ACC112 (cell line): ENCODE measurements at regions not wholly inside any gene's neighbourhood (a gene's known extent, or its start where the extent isn't known, plus 50 kb on each side); places are given as distances from the start of the nearest gene placed in this dataset.

ENCODE experiments used
- H2AFZ ChIP-seq: fragments of 200-600 bp; sonication (generic); one replicate; pipeline ENCODE4 v1.6.0; 2017; ENCODE audit warnings: antibody characterized with exemption, low read length; ENCODE audit not compliant: unreplicated experiment
- H3K27ac ChIP-seq: fragments of 200-600 bp; sonication (generic); 2 replicates; pipeline ENCODE4 v1.5.1; 2014; ENCODE audit warnings: low read depth, mild to moderate bottlenecking, antibody characterized with exemption, low read length, moderate library complexity
- H3K27me3 ChIP-seq: fragments of 200-600 bp; sonication (generic); 2 replicates; pipeline ENCODE4 v1.6.1; 2014; ENCODE audit warnings: mild to moderate bottlenecking, antibody characterized with exemption, low read length, moderate library complexity, mixed read lengths; ENCODE audit not compliant: insufficient read depth
- H3K36me3 ChIP-seq: fragments of 200-600 bp; sonication (generic); 2 replicates; pipeline ENCODE4 v1.6.1; 2016; ENCODE audit warnings: mild to moderate bottlenecking, antibody characterized with exemption, low read length, moderate library complexity, mixed read lengths; ENCODE audit not compliant: insufficient read depth
- H3K4me1 ChIP-seq: fragments of 200-600 bp; sonication (generic); one replicate; pipeline ENCODE4 v1.6.1; 2016; ENCODE audit warnings: low read length, mixed read lengths; ENCODE audit not compliant: insufficient read depth, unreplicated experiment, control insufficient read depth
- H3K4me3 ChIP-seq: fragments of 200-600 bp; sonication (generic); 2 replicates; pipeline ENCODE4 v1.5.1; 2014; ENCODE audit warnings: mild to moderate bottlenecking, low read depth, low read length
- H3K79me2 ChIP-seq: fragments of 200-600 bp; sonication (generic); one replicate; pipeline ENCODE4 v1.6.0; 2016; ENCODE audit warnings: low read length; ENCODE audit not compliant: control insufficient read depth, unreplicated experiment, insufficient read depth

DNA sequence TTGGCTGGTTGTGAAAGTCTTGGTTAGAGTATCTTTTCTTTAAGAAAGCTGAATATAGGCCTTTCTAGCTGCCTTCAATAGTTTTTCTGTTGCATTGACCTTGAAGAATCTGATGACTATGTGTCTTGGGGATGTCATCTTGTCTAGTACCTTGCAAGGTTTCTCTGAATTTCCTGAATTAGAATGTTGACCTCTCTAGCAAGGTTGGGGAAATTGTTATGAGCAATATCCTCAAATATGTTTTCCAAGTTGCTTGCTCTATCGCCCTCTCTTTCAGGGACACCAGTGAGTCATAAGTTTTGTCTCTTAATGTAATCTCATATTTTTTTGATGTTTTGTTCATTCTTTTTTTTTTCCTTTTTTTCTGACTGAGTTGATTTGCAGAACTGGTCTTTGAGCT is 194.7 kb downstream of the RAB28 start:
- Histone ChIP-seq H3K27me3 (no peaks in the 10 kb centered on the region), H3K79me2 (no peaks in the 10 kb centered on the region), H3K4me1 (peaks cover 3% of the 10 kb centered on the region), H3K4me3 (no peak overlapping the region), H3K36me3 (no peaks in the 10 kb centered on the region), H3K27ac (no peak overlapping the region), H2AFZ (no peak overlapping the region)

GRCh38 chr4:13285336-13285735 is 198.8 kb downstream of the RAB28 start:
- no peak overlapping the region for H3K27ac ChIP-seq
- no peak overlapping the region for H3K4me3 ChIP-seq
- H2AFZ ChIP-seq = no peak overlapping the region
- H3K79me2 ChIP-seq = no peaks in the 10 kb centered on the region
- H3K36me3 ChIP-seq = no peaks in the 10 kb centered on the region
- no peaks in the 10 kb centered on the region for H3K27me3 ChIP-seq
- peaks cover 3% of the 10 kb centered on the region for H3K4me1 ChIP-seq

DNA sequence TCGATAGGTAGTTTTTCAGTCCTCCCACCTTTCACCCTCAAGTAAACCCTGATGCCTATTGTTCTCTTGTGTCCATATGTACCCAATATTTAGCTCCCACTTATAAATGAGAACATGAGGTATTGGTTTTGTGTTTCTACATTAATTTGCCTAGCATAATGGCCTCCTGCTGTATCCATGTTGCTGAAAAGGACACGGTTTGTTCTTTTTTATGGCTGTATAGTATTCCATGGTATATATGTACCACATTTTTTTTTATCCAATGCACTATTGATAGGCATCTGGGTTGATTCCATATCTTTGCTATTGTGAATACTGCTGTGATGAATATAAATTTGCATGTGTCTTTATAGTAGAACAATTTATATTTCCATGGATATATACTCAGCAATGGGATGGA is 199.2 kb downstream of the RAB28 start:
- no peak overlapping the region for H2AFZ ChIP-seq
- H3K27me3 ChIP-seq = no peaks in the 10 kb centered on the region
- H3K36me3 ChIP-seq = no peaks in the 10 kb centered on the region
- no peak overlapping the region for H3K4me3 ChIP-seq
- peaks cover 3% of the 10 kb centered on the region for H3K4me1 ChIP-seq
- H3K79me2 ChIP-seq = no peaks in the 10 kb centered on the region
- no peak overlapping the region for H3K27ac ChIP-seq

DNA sequence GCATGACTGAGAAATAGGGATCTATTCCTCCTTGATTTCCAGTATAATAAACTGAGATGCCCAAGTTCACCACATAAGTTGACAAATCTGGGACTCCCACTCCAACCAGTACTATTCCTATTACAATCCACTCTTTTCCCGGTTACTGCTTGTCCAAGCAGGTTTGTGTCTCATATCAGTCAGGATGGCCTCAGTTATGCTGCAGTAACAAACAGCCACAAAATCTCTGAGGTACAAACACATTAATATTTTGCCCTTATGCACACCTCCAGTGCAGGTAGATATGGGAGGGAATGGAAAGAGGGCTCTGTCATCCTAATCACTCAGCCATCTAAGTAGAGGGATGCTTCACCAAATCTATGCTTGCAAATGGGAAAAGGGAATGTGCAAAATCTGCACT is 207.8 kb downstream of the RAB28 start:
- no peak overlapping the region for H3K4me3 ChIP-seq
- H3K4me1 ChIP-seq = no peaks in the 10 kb centered on the region
- no peaks in the 10 kb centered on the region for H3K36me3 ChIP-seq
- H3K27me3 ChIP-seq = no peaks in the 10 kb centered on the region
- no peak overlapping the region for H2AFZ ChIP-seq
- H3K79me2 ChIP-seq = no peaks in the 10 kb centered on the region
- H3K27ac ChIP-seq = no peak overlapping the region

GRCh38 chr4:13268703-13269102 is 215.4 kb downstream of the RAB28 start:
- no peak overlapping the region for H3K4me3 ChIP-seq
- H3K27ac ChIP-seq = no peak overlapping the region
- no peaks in the 10 kb centered on the region for H3K27me3 ChIP-seq

GRCh38 chr4:13268165-13268564 is 216.0 kb downstream of the RAB28 start:
- Histone ChIP-seq H3K27ac (no peak overlapping the region), H3K4me1 (no peaks in the 10 kb centered on the region), H2AFZ (no peak overlapping the region), H3K36me3 (no peaks in the 10 kb centered on the region), H3K79me2 (no peaks in the 10 kb centered on the region), H3K4me3 (no peak overlapping the region), H3K27me3 (no peaks in the 10 kb centered on the region)

More at GRCh38 chr4:13268703-13269102, 215.4 kb downstream of the RAB28 start:
- Histone ChIP-seq H3K79me2 (no peaks in the 10 kb centered on the region), H2AFZ (no peak overlapping the region), H3K36me3 (no peaks in the 10 kb centered on the region), H3K4me1 (no peaks in the 10 kb centered on the region)

DNA sequence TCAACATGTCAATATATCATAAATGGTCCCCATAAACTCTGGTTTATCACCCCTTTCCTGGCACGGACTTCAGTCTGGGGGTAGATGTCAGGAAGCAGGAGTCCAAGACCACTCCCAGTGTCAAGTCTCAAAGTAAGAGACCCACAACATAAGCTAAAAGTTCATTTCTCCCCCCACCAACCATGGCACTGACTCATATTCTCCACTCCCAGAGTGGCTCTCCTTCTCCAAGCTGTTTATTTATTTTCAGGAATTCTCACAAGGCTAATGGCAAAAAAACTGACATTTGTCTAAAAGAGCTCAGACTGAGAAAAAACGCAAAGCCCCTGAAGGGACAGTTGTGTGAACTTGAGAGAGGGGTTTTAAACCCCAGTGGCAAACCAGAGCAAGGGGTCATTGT is 217.0 kb downstream of the RAB28 start:
- Histone ChIP-seq H3K36me3 (no peaks in the 10 kb centered on the region), H3K27ac (no peak overlapping the region), H2AFZ (no peak overlapping the region), H3K4me3 (no peak overlapping the region), H3K79me2 (no peaks in the 10 kb centered on the region), H3K27me3 (no peaks in the 10 kb centered on the region), H3K4me1 (no peaks in the 10 kb centered on the region)

GRCh38 chr4:13266687-13267086 is 217.5 kb downstream of the RAB28 start:
- H2AFZ ChIP-seq = no peak overlapping the region
- no peaks in the 10 kb centered on the region for H3K27me3 ChIP-seq
- H3K27ac ChIP-seq = no peak overlapping the region
- no peak overlapping the region for H3K4me3 ChIP-seq
- H3K4me1 ChIP-seq = no peaks in the 10 kb centered on the region
- H3K79me2 ChIP-seq = no peaks in the 10 kb centered on the region
- no peaks in the 10 kb centered on the region for H3K36me3 ChIP-seq

DNA sequence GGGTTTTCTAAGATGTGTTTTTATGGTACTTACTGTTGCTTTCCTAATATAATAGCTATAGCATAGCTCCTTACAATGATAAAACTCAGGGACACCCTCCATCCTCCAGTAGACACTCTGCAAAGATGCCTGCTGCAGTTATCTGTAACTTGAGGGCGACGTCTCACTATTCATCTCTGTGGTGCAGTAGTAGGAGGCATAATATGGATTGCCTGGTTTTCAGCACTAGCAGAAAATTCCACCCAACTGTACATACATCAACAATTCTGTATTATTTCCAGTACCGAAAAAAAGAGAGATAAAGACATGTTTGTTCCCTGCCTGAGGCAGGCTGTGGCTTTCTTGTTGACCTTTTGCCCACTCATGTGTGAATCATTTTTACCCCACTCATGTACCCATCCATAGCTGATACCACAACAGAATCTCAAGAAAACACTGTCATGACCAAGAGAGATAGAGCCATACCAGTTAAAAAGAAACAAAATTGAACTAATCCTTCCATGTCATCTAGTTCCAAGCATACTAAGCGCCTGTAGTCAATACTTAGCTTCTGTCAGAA is 220.1 kb downstream of the RAB28 start:
- Histone ChIP-seq H3K36me3 (no peaks in the 10 kb centered on the region), H3K27ac (no peak overlapping the region), H3K27me3 (no peaks in the 10 kb centered on the region), H3K79me2 (no peaks in the 10 kb centered on the region), H3K4me1 (no peaks in the 10 kb centered on the region), H2AFZ (no peak overlapping the region), H3K4me3 (no peak overlapping the region)

GRCh38 chr4:13262816-13263215 is 221.3 kb downstream of the RAB28 start:
- H3K4me1 ChIP-seq = no peaks in the 10 kb centered on the region
- no peak overlapping the region for H3K4me3 ChIP-seq
- H3K36me3 ChIP-seq = no peaks in the 10 kb centered on the region
- H3K27me3 ChIP-seq = no peaks in the 10 kb centered on the region
- no peak overlapping the region for H3K27ac ChIP-seq
- no peaks in the 10 kb centered on the region for H3K79me2 ChIP-seq
- H2AFZ ChIP-seq = no peak overlapping the region

- Histone ChIP-seq H3K27ac (no peak overlapping the region), H3K36me3 (no peaks in the 10 kb centered on the region), H3K4me1 (no peaks in the 10 kb centered on the region), H3K4me3 (no peak overlapping the region), H3K79me2 (no peaks in the 10 kb centered on the region), H3K27me3 (no peaks in the 10 kb centered on the region), H2AFZ (no peak overlapping the region)
Observed at GRCh38 chr4:13261486-13262257, 222.5 kb downstream of the RAB28 start.
